ENCODE measurements at regions not wholly inside any gene's neighbourhood (a gene's known extent, or its start where the extent isn't known, plus 50 kb on each side); places are given as distances from the start of the nearest gene placed in this dataset.

GRCh38 chr3:80542456-80542855 lies 774.7 kb upstream of the ROBO1 start:
- H3K27ac ChIP-seq: no peak overlapping the region
- TF ChIP-seq ZFX (IDR thresholded peaks at IDR 0.05; ENCODE audit: borderline replicate concordance) (no peak), CTCF (IDR thresholded peaks at IDR 0.05) (no peak)

GRCh38 chr3:80537680-80538079 lies 769.9 kb upstream of the ROBO1 start:
- TF ChIP-seq ZFX (IDR thresholded peaks at IDR 0.05; ENCODE audit: borderline replicate concordance) (no peak), CTCF (IDR thresholded peaks at IDR 0.05) (no peak)
- H3K27ac ChIP-seq: no peak overlapping the region

GRCh38 chr3:80535286-80535685 lies 767.5 kb upstream of the ROBO1 start:
- H3K27ac ChIP-seq: no peak overlapping the region
- no peak for TF ChIP-seq ZFX (IDR thresholded peaks at IDR 0.05; ENCODE audit: borderline replicate concordance)
- TF ChIP-seq CTCF (IDR thresholded peaks at IDR 0.05): no peak

GRCh38 chr3:80533553-80533952 lies 765.8 kb upstream of the ROBO1 start:
- no peak for TF ChIP-seq CTCF (IDR thresholded peaks at IDR 0.05)
- H3K27ac ChIP-seq: no peak overlapping the region

GRCh38 chr3:80526153-80526552 lies 758.4 kb upstream of the ROBO1 start:
- no peak for TF ChIP-seq ZFX (IDR thresholded peaks at IDR 0.05; ENCODE audit: borderline replicate concordance)
- TF ChIP-seq CTCF (IDR thresholded peaks at IDR 0.05): peak; percentile 51
- no peak overlapping the region for H3K27ac ChIP-seq

- no peak overlapping the region for H3K27ac ChIP-seq
- TF ChIP-seq ZFX (IDR thresholded peaks at IDR 0.05; ENCODE audit: borderline replicate concordance) (no peak), CTCF (IDR thresholded peaks at IDR 0.05) (no peak)
Measured at GRCh38 chr3:80521081-80521480, 753.3 kb upstream of the ROBO1 start.

GRCh38 chr3:80519436-80519835 lies 751.6 kb upstream of the ROBO1 start:
- H3K27ac ChIP-seq: no peak overlapping the region
- no peak for TF ChIP-seq CTCF (IDR thresholded peaks at IDR 0.05)
- TF ChIP-seq ZFX (IDR thresholded peaks at IDR 0.05; ENCODE audit: borderline replicate concordance): no peak

All from 22Rv1 (cell line).